ENCODE measurements at regions not wholly inside any gene's neighbourhood (a gene's known extent, or its start where the extent isn't known, plus 50 kb on each side); places are given as distances from the start of the nearest gene placed in this dataset.

DNA sequence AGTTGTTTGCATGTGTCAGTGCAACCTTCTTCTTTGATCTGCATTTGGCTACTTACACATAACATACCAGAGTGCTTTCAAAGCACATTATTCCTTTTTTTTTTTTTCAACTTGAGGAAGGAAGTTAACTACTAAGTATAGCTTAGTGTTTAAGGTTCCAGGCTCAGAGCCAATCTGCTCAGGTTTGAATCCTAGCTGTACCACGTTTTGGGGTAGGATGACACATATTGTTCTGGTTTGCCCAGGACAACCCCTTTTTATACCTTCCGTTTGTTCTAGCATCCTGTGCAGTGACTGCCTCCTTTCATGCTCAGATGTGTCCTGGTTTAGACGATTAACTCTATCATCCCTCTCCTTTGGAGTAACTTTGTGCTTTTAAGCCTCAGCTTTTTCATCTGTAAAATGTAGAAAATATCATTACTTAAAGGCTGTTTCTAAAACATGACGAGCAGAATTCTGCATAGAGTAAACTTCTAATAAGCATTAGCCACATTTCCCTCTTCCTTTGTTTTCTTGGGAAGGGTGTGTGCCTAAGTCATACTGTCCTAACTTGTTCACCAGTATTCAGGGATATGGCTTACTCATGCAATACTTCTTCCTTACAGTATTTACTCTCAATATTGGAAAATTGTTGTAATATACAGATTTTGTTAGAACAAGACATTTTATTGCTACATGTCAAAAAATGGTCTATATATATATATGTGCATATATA lies 281.3 kb downstream of the C4orf33 start:
- H3K9me2 ChIP-seq (ENCODE audit: insufficient read depth, low read length): no peaks in the 10 kb centered on the region
- H3K36me3 ChIP-seq (ENCODE audit: insufficient read depth, low read length): no peaks in the 10 kb centered on the region
- no peaks in the 10 kb centered on the region for H3K9me3 ChIP-seq (ENCODE audit: low read length)
- H2AFZ ChIP-seq (ENCODE audit: low read depth, low read length): no peak overlapping the region
- H3K4me3 ChIP-seq (ENCODE audit: low read length): no peak overlapping the region
- H3K27ac ChIP-seq (ENCODE audit: low read length): no peak overlapping the region
- H3K79me2 ChIP-seq (replicated peaks; ENCODE audit: insufficient read depth, low read length): no peaks in the 10 kb centered on the region
- no peaks in the 10 kb centered on the region for H3K27me3 ChIP-seq (ENCODE audit: insufficient read depth, low read depth, low read length)
- H3F3A ChIP-seq (ENCODE audit: insufficient read depth, low read length, poor library complexity, severe bottlenecking): no peaks in the 10 kb centered on the region
- no peaks in the 10 kb centered on the region for H4K20me1 ChIP-seq (ENCODE audit: insufficient read depth)
- H3K9ac ChIP-seq (ENCODE audit: low read length): no peak overlapping the region
- TF ChIP-seq TAF1 (IDR thresholded peaks at IDR 0.05; ENCODE audit: low read depth) (no peak), RAD21 (conservative IDR thresholded peaks at IDR 0.05) (no peak), POLR2AphosphoS5 (IDR thresholded peaks at IDR 0.05) (no peak), MXI1 (conservative IDR thresholded peaks at IDR 0.05; ENCODE audit: poor library complexity, severe bottlenecking) (no peak), EP300 (conservative IDR thresholded peaks at IDR 0.05; ENCODE audit: poor library complexity, severe bottlenecking) (no peak), EZH2 (IDR thresholded peaks at IDR 0.05; ENCODE audit: borderline replicate concordance, insufficient read depth, low read length, poor library complexity, severe bottlenecking) (no peak), SMC3 (conservative IDR thresholded peaks at IDR 0.05; ENCODE audit: poor library complexity) (no peak)
- TF ChIP-seq, protein P1, sequence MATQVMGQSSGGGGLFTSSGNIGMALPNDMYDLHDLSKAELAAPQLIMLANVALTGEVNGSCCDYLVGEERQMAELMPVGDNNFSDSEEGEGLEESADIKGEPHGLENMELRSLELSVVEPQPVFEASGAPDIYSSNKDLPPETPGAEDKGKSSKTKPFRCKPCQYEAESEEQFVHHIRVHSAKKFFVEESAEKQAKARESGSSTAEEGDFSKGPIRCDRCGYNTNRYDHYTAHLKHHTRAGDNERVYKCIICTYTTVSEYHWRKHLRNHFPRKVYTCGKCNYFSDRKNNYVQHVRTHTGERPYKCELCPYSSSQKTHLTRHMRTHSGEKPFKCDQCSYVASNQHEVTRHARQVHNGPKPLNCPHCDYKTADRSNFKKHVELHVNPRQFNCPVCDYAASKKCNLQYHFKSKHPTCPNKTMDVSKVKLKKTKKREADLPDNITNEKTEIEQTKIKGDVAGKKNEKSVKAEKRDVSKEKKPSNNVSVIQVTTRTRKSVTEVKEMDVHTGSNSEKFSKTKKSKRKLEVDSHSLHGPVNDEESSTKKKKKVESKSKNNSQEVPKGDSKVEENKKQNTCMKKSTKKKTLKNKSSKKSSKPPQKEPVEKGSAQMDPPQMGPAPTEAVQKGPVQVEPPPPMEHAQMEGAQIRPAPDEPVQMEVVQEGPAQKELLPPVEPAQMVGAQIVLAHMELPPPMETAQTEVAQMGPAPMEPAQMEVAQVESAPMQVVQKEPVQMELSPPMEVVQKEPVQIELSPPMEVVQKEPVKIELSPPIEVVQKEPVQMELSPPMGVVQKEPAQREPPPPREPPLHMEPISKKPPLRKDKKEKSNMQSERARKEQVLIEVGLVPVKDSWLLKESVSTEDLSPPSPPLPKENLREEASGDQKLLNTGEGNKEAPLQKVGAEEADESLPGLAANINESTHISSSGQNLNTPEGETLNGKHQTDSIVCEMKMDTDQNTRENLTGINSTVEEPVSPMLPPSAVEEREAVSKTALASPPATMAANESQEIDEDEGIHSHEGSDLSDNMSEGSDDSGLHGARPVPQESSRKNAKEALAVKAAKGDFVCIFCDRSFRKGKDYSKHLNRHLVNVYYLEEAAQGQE (IDR thresholded peaks at IDR 0.05; ENCODE audit: borderline replicate concordance): no peak
- TF ChIP-seq, protein P2, sequence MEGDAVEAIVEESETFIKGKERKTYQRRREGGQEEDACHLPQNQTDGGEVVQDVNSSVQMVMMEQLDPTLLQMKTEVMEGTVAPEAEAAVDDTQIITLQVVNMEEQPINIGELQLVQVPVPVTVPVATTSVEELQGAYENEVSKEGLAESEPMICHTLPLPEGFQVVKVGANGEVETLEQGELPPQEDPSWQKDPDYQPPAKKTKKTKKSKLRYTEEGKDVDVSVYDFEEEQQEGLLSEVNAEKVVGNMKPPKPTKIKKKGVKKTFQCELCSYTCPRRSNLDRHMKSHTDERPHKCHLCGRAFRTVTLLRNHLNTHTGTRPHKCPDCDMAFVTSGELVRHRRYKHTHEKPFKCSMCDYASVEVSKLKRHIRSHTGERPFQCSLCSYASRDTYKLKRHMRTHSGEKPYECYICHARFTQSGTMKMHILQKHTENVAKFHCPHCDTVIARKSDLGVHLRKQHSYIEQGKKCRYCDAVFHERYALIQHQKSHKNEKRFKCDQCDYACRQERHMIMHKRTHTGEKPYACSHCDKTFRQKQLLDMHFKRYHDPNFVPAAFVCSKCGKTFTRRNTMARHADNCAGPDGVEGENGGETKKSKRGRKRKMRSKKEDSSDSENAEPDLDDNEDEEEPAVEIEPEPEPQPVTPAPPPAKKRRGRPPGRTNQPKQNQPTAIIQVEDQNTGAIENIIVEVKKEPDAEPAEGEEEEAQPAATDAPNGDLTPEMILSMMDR (IDR thresholded peaks at IDR 0.05; ENCODE audit: poor library complexity, severe bottlenecking): no peak
- no peak overlapping the region for H3K4me2 ChIP-seq (ENCODE audit: low read length)

DNA sequence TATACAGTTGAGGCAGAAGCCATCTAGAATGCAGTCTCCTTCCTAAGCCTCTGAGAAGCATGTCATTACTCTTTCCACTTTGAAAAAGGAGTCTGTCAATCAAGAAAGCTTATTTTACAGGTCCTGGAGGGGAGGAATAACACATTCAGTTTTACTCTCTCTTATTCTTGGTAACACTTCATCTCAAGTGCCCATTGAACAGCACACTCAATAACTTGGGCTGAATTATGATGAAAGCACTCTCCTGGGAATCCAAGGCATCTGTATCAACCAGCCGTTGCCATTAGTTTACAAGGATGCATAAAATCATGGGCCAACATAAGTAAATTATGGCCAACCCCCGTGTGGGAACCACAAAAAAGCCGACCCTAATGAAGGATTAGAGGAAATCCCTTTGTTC lies 282.4 kb downstream of the C4orf33 start:
- TF ChIP-seq RAD21 (conservative IDR thresholded peaks at IDR 0.05): no peak
- TF ChIP-seq EP300 (conservative IDR thresholded peaks at IDR 0.05; ENCODE audit: poor library complexity, severe bottlenecking): no peak
- TF ChIP-seq TAF1 (IDR thresholded peaks at IDR 0.05; ENCODE audit: low read depth): no peak
- TF ChIP-seq EZH2 (IDR thresholded peaks at IDR 0.05; ENCODE audit: borderline replicate concordance, insufficient read depth, low read length, poor library complexity, severe bottlenecking): no peak
- TF ChIP-seq, protein P2 (IDR thresholded peaks at IDR 0.05; ENCODE audit: poor library complexity, severe bottlenecking): no peak
- TF ChIP-seq MXI1 (conservative IDR thresholded peaks at IDR 0.05; ENCODE audit: poor library complexity, severe bottlenecking): no peak
- TF ChIP-seq, protein P1 (IDR thresholded peaks at IDR 0.05; ENCODE audit: borderline replicate concordance): no peak
- no peak for TF ChIP-seq POLR2AphosphoS5 (IDR thresholded peaks at IDR 0.05)
- no peak for TF ChIP-seq SMC3 (conservative IDR thresholded peaks at IDR 0.05; ENCODE audit: poor library complexity)
- Histone ChIP-seq H3K9me3 (ENCODE audit: low read length) (no peaks in the 10 kb centered on the region), H3K79me2 (replicated peaks; ENCODE audit: insufficient read depth, low read length) (no peaks in the 10 kb centered on the region), H4K20me1 (ENCODE audit: insufficient read depth) (no peaks in the 10 kb centered on the region), H2AFZ (ENCODE audit: low read depth, low read length) (no peak overlapping the region), H3K9me2 (ENCODE audit: insufficient read depth, low read length) (no peaks in the 10 kb centered on the region), H3K27ac (ENCODE audit: low read length) (no peak overlapping the region), H3K4me2 (ENCODE audit: low read length) (no peak overlapping the region), H3K27me3 (ENCODE audit: insufficient read depth, low read depth, low read length) (no peaks in the 10 kb centered on the region), H3K36me3 (ENCODE audit: insufficient read depth, low read length) (no peaks in the 10 kb centered on the region), H3K4me3 (ENCODE audit: low read length) (no peak overlapping the region), H3K9ac (ENCODE audit: low read length) (no peak overlapping the region), H3F3A (ENCODE audit: insufficient read depth, low read length, poor library complexity, severe bottlenecking) (no peaks in the 10 kb centered on the region)

All from neural cell (in vitro differentiated cells).